ENCODE measurements at regions not wholly inside any gene's neighbourhood (a gene's known extent, or its start where the extent isn't known, plus 50 kb on each side); places are given as distances from the start of the nearest gene placed in this dataset.

DNA sequence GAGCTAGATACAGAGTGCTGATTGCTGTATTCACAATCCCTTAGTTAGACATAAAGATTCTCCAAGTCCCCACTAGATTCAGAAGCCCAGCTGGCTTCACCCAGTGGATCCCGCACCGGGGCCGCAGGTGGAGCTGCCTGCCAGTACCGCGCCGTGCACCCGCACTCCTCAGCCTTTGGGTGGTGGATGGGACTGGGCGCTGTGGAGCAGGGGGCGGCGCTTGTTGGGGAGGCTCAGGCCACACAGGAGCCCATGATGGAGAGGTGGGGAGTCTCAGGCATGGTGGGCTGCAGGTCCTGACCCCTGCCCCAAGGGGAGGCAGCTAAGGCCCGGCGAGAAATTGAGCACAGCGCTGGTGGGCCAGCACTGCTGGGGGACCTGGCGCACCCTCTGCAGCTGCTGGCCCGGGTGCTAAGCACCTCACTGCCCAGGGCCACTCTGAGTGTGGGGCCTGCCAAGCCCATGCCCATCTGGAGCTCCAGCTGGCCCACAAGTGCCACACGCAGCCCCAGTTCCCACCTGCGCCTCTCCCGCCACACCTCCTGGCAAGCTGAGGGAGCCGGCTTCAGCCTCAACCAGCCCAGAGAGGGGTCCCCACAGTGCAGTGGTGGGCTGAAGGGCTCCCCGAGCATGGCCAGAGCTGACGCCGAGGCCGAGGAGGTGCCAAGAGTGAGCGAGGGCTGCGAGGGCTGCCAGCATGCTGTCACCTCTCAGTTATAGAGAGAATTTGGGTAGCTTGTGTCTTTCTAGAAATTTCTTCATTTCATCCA lies 417.6 kb downstream of the METTL15 start:
- DNase-seq (ENCODE audit: extremely low read depth in 1 of 2, low read depth in 1 of 2), result no peak

DNA sequence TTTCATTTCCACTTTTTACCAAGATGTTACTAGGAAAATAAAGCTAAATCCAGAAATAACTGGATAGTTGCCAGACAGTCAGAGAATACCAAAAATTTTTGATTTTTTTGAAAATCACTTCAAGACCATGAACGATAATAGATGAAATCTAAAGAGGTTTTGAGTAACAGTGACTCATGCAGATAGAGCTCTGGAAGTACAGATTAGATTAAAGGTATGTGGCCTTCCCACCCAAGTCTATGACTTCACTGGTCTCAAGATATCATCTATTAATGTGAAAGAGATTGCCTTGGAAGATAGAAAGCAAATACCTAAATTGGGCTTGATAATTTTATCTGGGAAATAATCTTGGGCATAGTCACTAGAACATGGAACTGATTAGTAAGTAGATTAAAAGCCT lies 415.9 kb downstream of the METTL15 start:
- no peak for DNase-seq (ENCODE audit: extremely low read depth in 1 of 2, low read depth in 1 of 2)

DNA sequence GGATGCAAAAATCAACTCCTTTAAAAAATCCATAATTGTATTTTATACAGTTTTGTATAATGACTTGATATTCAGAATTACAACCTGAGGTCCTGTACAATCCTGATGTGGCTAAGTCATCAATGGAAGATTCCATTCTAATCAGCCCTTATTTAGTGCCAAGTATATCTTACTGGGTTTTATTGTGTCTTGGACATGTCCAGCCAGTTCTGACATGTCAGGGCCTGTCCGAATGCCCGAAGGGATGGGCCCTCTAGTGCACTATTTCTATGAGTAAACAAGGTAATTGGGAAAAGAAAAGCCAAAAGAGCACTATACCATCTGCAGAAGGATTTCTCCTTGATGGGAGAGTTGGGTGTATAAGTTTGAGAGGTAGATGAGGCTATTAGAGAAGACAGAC lies 412.9 kb downstream of the METTL15 start:
- DNase-seq (ENCODE audit: extremely low read depth in 1 of 2, low read depth in 1 of 2), result no peak

DNA sequence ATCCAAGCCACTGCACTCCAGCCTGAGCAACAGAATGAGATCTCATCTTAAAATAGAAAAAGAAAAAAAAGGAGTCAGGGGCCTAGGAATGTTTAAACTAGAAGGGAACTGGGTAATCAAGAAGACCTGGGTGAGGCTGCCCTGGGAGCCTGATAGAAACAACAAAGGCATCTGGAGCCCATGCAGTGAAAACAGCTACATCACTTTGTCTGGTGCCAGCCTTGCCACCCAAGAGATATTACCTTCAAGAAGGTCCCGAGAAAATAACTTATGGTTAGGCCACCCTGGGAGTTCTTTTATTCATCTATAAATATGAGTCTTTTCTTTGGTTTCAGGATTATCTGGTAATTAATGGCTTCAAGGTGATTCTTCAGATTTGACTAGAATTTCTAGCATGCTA lies 412.1 kb downstream of the METTL15 start:
- no peak for DNase-seq (ENCODE audit: extremely low read depth in 1 of 2, low read depth in 1 of 2)

DNA sequence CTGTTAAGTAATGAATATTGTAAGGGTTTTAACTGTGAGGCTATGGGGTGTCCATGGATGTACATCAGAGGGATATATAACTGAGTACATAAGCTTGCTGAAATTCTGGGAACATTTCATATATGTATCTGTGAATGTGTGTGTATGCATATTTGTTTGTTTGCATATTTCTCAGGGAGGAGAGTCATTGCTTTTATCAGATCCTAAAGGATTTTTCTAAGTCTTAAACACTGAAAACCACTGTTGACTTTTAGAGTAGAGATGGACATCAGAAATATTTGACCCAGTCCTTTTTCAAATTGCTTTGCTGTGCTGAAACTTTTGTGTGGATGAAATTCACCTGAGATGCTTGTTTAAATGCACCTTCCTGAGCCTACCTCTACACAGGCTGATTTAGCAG lies 410.6 kb downstream of the METTL15 start:
- DNase-seq (ENCODE audit: extremely low read depth in 1 of 2, low read depth in 1 of 2), result no peak

DNA sequence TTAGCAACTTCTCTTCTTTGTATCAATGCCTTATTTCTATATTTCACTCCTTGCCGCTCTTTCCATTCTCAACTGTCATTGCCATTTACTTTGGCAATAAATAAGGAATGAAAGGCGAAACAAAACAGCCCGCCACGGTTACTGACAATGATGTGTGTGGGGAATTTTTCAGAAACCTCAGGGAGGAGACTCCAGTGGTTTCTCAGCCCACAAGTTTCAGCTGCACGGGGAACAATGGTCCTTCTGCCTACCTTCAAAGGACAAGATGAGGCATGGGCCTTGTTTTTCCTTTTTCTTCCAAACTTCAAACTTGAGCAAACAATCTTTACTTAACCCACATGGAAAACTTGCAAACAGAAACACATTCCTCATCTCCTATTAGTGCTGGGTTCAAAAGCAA lies 409.4 kb downstream of the METTL15 start:
- DNase-seq (ENCODE audit: extremely low read depth in 1 of 2, low read depth in 1 of 2), result no peak

DNA sequence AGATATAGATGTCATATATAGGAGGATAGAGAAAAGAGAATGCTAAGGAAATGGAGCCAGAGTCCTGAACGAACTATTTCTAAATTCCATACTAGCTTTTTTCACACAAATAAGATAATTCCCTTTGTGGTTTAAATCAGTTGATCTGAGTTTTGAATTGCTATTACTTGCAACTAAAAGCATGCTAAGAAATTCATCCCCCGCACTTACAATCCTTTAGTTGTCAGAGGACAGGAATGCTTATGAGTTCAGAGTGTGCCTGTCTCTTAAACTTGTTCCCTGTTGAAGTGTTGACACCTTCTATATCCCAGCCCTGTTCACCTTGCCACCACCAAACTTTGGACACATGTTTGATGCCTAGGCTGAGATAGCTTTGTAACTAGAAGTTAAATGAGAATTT lies 406.2 kb downstream of the METTL15 start:
- no peak for DNase-seq (ENCODE audit: extremely low read depth in 1 of 2, low read depth in 1 of 2)

DNA sequence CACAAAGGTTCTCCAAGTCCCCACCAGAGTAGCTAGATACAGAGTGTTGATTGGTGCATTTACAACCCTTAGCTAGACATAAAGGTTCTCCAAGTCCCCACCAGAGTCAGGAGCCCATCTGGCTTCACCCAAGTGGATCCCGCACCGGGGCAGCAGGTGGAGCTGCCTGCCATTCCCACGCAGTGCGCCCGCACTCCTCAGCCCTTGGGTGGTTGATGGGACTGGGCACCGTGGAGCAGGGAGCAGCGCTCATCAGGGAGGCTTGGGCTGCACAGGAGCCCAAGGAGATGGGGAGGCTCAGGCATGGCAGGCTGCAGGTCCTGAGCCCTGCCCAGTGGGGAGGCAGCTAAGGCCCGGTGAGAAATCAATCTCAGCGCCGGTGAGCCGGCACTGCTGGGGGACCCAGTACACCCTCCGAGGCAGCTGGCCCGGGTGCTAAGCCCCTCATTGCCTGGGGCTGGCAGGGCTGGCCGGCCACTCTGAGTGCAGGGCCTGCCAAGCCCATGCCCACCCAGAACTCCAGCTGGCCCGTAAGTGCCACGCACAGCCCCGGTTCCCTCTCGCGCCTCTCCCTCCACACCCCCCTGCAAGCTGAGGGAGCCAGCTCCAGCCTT lies 404.1 kb downstream of the METTL15 start:
- DNase-seq (ENCODE audit: extremely low read depth in 1 of 2, low read depth in 1 of 2), result no peak

DNA sequence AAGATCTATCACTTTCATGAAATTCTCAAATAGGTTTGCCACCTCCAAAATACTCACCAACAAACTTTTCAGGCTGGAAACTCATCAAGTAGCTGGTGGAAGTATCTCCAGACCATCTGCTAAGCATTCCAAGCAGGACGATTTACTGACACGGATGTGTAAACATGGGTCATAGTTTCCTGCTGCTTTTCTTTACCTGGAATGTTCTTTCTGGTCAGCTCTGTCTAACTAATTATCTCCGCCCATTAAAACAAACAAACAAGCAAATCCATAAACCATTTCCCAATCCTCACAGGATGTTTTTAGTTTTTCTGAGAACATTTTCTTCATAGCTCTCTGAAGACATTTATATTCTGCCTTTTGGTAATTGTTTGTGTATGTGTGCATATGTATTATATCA lies 397.0 kb downstream of the METTL15 start:
- DNase-seq (ENCODE audit: extremely low read depth in 1 of 2, low read depth in 1 of 2), result no peak

DNA sequence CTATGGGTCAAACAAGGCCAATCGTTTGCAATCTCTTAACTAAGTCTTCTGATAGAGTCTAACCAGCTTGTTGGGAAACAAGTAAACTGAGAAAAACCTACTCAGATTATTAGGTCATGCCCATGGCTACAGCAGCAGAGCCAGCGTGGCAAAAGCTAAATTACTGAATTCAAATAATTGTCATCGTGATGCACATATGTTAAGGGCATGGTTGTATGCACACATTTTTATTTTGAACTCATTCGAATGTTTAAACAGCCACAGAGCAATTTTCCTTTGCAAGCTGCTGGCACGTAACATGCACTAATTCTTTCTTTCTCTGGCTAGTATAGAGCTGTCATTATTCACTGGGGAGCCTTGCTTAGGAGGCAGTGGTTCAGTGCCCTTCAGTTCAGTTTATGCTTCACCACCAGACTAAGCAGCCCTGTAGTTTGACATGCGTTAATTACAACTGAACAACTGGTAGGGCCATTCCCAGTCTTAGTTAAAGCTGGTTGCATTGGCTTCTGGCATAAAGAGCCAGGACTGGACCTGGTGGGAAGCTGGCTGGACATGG lies 396.4 kb downstream of the METTL15 start:
- DNase-seq (ENCODE audit: extremely low read depth in 1 of 2, low read depth in 1 of 2), result no peak

DNA sequence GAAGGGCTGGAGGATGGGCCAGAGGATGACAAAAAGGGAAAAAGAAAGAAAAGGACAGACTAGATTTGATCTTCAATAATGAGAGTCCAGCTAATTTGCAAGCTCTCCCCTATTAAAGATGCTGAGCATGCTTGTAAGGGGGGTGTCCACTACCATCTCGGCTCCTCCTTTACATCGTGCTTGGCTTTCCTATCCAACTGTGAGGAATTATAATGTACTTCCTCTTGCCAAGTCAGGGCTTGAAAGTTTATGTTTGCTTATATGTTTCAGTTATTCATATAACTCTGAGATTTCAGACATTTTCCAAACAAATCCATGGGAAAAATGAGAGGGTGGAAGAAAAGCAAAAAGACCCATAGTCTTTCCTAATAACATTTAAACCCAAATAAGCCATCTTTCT lies 387.1 kb downstream of the METTL15 start:
- DNase-seq (ENCODE audit: extremely low read depth in 1 of 2, low read depth in 1 of 2), result no peak

DNA sequence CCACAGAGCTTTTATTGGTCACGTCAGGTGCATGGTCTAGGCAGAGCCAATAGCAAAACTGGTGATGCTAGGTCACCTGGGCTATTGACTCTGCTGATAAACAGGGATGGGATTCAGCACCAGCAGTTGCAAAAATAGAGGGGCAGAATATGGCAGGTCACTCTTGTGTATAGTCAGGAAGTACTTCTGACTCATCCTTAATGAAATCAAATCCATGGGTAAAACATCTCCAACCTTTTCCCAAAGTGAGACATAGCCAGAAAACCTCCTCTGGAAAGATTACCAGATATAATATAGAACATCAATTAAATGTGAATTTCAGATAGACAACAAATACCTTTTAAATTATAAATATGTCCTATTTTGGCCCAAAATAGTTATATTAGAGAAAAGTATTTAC lies 383.2 kb downstream of the METTL15 start:
- DNase-seq (ENCODE audit: extremely low read depth in 1 of 2, low read depth in 1 of 2), result no peak

DNA sequence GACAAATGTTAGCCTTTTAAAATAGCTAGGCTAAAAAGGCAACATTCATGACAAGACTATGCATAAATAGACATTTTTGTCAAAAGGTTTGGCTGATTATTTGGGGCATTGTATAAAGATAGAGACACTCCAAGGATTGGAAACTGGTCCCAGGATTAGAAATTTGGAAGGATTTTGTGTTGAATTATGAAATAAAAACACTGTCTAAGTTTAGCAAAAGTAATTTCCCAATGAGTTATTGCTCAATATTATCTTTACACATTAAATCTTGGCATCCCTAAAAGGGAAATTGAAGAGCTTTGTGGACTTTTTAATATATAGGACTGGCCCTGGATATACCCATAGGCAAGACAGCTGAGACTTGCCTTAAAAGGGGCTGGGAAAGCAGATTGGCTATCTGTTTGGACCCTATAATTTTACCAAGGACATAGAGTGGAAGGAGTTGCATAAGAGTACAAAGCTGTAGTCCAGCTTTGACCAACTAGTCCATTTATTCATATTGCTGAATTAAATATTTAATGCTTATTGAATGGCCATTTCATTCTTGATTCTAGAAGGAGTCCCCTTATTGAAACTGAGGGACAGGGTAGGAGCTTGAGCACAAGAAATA lies 382.7 kb downstream of the METTL15 start:
- DNase-seq (ENCODE audit: extremely low read depth in 1 of 2, low read depth in 1 of 2), result no peak

DNA sequence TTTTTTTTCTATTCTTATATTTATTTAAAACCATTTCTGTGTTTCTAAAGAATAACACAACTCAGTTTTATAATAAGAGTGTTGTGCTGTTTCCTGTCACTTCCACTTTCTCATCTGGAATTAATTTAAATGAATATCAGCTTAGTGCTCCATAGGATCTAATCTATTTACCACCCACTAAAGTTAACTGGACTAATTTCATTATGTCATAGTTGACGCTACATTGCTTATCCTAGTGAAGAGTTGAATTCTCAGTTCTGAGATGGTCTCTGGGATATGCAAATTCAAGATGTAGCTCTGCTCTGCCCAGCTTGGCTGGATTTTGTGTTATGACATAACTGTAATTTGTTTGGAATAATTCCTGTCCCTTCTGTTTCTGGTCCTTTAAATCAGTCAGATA lies 380.1 kb downstream of the METTL15 start:
- DNase-seq (ENCODE audit: extremely low read depth in 1 of 2, low read depth in 1 of 2), result no peak

DNA sequence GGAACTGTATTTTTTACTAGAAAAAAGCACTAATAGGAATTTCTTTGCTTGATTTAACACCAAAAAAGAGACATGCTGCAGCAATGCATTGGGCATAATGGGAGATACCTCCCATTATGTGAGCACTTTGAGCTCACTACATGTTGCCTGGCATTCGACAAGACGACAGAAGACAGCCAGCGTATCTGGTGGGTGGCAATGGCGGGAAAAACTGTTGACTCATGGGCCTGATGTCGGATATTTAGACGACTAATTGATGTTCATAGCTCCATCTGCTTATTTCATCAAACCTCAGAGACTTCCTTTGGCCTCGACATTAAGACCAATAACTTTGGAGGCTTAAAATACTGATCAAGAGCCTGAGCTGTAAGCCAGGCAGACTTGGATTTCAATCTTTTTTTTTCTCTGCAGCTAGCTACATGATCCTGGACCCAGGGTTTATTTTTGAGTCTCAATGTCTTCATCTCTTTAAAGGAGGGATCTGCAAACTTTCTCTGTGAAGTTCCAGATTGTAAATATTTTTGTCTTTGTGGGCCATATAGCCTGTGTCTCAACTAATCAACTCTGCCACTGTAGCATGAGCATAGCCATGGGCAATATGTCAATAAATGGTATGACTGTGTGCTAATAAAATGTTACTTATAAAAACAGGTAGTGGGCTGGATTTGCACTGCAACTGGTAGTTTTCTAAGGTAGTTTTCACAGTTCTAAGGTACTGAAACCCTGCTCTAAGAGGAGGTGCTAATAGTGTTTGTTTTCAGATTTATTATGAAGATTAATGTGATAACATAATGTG lies 375.1 kb downstream of the METTL15 start:
- no peak for DNase-seq (ENCODE audit: extremely low read depth in 1 of 2, low read depth in 1 of 2)

DNA sequence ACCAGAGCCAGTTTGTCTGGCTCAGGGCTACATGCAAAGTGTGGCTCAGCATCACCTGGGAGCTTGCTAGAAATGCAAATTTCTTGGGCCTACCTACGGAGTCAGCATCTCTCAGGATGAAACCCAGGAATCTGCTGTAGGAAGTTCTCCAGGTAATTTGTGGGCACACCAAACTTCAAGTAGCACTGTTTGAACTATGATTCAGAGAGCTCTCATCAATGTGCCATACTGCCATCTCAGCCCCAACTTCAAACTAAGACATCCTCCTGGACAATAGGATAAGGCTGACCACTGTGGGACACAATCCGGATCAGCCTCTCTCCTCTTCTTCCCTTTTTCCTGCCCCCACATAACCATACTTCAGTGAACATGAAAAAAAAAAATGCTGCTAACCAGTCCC lies 374.5 kb downstream of the METTL15 start:
- DNase-seq (ENCODE audit: extremely low read depth in 1 of 2, low read depth in 1 of 2), result no peak

DNA sequence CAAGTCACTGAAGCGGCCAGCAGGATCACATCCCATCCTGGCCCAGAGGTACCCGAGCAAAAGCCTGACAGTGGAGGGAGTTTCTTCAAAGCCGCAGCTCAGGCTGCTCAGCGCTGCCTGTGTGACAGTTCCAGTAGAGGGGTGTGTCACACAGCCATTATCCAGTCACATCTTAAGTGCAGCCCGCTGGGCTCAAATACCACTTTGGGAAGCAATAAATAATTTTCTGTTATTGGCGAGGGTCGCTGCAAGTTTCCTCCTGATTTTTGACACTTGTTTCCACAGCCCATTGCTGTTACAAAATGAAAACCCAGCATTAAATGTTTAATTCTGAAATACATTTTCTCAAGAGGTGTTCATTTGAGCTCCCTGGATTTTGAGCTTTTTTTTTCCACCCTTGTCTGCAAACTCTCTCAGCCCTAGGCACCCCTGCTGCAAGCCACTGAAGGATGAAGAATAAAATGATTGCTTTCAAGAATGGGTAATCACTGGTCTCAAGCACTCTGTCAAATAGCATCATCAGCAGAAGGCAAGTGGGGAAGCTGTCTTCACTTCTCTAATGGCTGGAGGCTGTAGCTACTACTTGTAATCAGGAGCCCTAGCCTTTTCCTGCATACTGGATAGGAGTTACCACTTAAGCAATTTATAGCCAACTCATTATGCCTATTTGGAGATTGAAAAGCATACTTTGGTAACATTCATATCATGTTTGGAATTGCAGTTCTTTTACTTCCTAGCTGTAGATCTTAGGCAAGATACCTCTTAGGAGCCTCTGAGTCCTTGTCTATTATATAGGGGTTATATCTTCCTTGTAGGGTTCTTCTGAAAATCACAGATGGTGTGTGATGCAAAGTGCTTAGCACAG lies 373.7 kb downstream of the METTL15 start:
- DNase-seq (ENCODE audit: extremely low read depth in 1 of 2, low read depth in 1 of 2), result no peak

DNA sequence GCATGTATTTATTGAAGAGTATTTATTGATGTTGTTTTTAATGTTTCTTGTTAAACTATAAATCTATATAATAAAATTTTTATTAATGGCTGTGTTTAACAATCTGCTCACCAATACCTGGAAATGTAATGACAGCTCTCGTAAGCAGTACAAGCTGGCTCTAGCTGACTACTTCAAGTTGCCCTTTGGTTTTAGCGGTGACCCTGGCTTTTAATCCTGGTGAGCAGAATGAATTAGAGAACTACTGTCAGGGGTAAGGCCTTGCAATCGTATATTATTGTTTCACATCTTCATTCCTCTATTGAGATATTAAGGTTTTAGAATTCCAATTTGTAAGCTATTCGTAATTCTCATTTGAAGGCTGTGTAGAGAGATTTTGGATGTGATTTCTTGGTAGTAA lies 372.2 kb downstream of the METTL15 start:
- no peak for DNase-seq (ENCODE audit: extremely low read depth in 1 of 2, low read depth in 1 of 2)

DNA sequence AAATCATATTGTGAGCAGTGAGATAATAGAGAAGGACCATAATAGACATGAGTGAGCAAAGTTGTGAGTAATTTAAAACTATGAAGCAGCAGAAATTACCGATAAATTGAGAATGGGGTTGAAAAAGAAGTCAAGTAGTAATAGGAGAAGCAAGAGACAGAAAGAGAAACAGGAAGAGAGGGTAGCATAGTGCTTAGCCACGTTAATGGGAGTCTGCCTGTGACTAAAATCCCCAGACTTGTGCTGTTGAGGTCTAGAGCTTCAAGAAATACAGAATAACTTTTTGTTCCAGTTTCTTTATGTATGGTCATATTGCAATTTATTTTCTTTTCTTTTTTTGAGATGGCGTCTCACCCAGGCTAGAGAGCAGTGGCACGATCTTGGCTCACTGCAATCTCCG lies 368.7 kb downstream of the METTL15 start:
- DNase-seq (ENCODE audit: extremely low read depth in 1 of 2, low read depth in 1 of 2), result no peak

DNA sequence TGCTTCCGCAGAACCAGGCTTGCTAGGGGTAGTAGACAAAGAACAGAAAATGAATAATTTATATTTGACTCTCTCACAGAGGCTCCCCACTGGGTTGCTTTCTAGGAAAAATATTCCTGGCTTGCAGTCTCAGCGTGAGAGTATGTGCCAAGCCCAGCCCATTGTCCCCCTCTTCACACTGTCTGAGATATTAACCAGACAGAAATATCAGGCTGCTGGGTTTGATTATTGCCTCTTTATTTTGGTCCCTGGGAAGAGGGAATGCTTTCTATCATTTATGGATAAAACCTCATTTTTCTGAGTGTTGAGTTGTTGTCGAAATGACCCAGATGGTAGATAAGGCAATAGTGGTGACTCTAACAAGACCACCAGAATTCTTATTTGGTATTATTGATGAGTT lies 367.9 kb downstream of the METTL15 start:
- DNase-seq (ENCODE audit: extremely low read depth in 1 of 2, low read depth in 1 of 2), result no peak
